Midbrain (tissue), 1 donor: ENCODE measurements at regions not wholly inside any gene's neighbourhood (a gene's known extent, or its start where the extent isn't known, plus 50 kb on each side); places are given as distances from the start of the nearest gene placed in this dataset.

Source experiments
- DNase-seq: peaks from one replicate; lab custom pipeline; 2025; lab: John Stamatoyannopoulos, UW

- DNase-seq, result no peak
Measured at GRCh38 chr2:176502619-176503018, 233.4 kb downstream of the MTX2 start.

- no peak for DNase-seq
Measured at GRCh38 chr2:176503776-176504175, 234.5 kb downstream of the MTX2 start.

GRCh38 chr2:176504440-176504839 lies 235.2 kb downstream of the MTX2 start:
- no peak for DNase-seq

- DNase-seq, result no peak
Measured at GRCh38 chr2:176507786-176508185, 238.5 kb downstream of the MTX2 start.

GRCh38 chr2:176508374-176508773 lies 239.1 kb downstream of the MTX2 start:
- no peak for DNase-seq

GRCh38 chr2:176508984-176509740 lies 239.9 kb downstream of the MTX2 start:
- DNase-seq, result no peak

- no peak for DNase-seq
Measured at GRCh38 chr2:176514276-176514675, 245.0 kb downstream of the MTX2 start.

- no peak for DNase-seq
Measured at GRCh38 chr2:176514805-176515500, 245.7 kb downstream of the MTX2 start.

GRCh38 chr2:176516051-176516602 lies 246.9 kb downstream of the MTX2 start:
- no peak for DNase-seq

GRCh38 chr2:176518823-176519222 lies 249.6 kb downstream of the MTX2 start:
- DNase-seq, result no peak

GRCh38 chr2:176521878-176522670 lies 252.8 kb downstream of the MTX2 start:
- DNase-seq, result no peak

GRCh38 chr2:176525086-176525485 lies 255.8 kb downstream of the MTX2 start:
- DNase-seq, result no peak

- no peak for DNase-seq
Measured at GRCh38 chr2:176526995-176527901, 258.0 kb downstream of the MTX2 start.

GRCh38 chr2:176531608-176532007 lies 262.4 kb downstream of the MTX2 start:
- no peak for DNase-seq

- DNase-seq, result no peak
Measured at GRCh38 chr2:176533505-176534193, 264.4 kb downstream of the MTX2 start.

- DNase-seq, result no peak
Measured at GRCh38 chr2:176534798-176535466, 265.7 kb downstream of the MTX2 start.

- no peak for DNase-seq
Measured at GRCh38 chr2:176535467-176536113, 266.3 kb downstream of the MTX2 start.

GRCh38 chr2:176536439-176537133 lies 267.3 kb downstream of the MTX2 start:
- no peak for DNase-seq

GRCh38 chr2:176537932-176538331 lies 268.7 kb downstream of the MTX2 start:
- DNase-seq, result no peak
